GM13976 (cell line): ENCODE measurements at regions not wholly inside any gene's neighbourhood (a gene's known extent, or its start where the extent isn't known, plus 50 kb on each side); places are given as distances from the start of the nearest gene placed in this dataset.
"Not testable (repeated sequence)": the region's sequence is repeated elsewhere in the genome, so short reads cannot be mapped to it uniquely, and the experiment has no call there.

Source experiments
- DNase-seq: peaks from one replicate; pipeline ENCODE4 v3.0.0; 2012; ENCODE audit warnings: low spot score
- in situ Hi-C: fragments of 300-500 bp; cut with MboI; formaldehyde crosslinking; loops from one replicate; pipeline ENCODE4 v1.12.0; 2022; ENCODE audit warnings: low sequenced_read_pairs, mixed read lengths, inconsistent platforms; ENCODE audit not compliant: unreplicated experiment
- TF ChIP-seq, protein P1 (sequence below): IDR thresholded peaks from 2 replicates; pipeline ENCODE4 v1.5.1; 2012; ENCODE audit warnings: borderline replicate concordance, mild to moderate bottlenecking; ENCODE audit not compliant: insufficient read depth; ENCODE audit errors: extremely low read depth, missing control alignments, control extremely low read depth

DNA sequence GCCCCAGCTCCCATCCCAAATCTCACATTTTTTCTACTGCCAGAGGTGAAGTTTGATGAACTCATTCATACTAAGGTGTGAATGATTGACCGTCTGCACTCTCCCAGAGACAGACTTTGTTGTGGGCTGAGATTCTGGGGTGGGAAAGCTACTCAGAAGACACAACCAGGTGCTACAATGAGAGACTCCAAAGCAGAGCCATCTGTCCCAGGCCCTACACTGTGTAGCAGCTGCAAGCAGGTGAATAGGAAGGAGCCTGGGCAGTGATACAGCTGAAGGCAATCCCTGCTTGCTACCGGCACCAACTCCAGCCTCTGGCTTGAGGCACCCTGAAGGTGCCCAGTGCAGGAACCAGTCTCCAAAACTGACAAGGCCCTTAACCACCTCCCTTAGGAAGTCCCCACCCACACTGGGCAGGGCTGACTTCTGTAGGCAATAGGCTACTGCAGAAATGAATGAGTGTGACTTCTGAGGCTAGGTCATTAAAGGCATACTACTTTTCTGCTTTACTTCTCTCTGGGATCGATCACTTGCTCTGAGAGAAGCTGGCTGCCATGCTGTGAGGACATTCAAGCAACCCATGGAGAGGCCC is 79.7 kb upstream of the RUNX3 start:
- TF ChIP-seq, protein P1, sequence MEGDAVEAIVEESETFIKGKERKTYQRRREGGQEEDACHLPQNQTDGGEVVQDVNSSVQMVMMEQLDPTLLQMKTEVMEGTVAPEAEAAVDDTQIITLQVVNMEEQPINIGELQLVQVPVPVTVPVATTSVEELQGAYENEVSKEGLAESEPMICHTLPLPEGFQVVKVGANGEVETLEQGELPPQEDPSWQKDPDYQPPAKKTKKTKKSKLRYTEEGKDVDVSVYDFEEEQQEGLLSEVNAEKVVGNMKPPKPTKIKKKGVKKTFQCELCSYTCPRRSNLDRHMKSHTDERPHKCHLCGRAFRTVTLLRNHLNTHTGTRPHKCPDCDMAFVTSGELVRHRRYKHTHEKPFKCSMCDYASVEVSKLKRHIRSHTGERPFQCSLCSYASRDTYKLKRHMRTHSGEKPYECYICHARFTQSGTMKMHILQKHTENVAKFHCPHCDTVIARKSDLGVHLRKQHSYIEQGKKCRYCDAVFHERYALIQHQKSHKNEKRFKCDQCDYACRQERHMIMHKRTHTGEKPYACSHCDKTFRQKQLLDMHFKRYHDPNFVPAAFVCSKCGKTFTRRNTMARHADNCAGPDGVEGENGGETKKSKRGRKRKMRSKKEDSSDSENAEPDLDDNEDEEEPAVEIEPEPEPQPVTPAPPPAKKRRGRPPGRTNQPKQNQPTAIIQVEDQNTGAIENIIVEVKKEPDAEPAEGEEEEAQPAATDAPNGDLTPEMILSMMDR = no peak
- DNase-seq = no peak
- in situ Hi-C loops = no loop called here

DNA sequence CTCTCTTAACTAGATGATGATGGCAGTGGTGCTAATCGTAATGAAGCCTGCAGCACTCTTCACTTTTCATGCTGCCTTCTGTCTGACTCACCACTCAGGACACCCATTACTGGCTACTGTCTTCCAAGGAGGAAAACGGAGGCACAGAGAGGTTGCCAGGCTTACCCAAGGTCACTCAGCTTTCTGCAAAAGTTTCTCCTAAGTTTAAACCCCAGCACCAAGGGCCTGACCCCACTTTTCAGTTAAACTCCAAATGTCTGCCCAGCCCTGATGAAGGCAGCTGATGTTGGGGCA is 78.1 kb upstream of the RUNX3 start:
- no peak for DNase-seq
- TF ChIP-seq, protein P1 = no peak

DNA sequence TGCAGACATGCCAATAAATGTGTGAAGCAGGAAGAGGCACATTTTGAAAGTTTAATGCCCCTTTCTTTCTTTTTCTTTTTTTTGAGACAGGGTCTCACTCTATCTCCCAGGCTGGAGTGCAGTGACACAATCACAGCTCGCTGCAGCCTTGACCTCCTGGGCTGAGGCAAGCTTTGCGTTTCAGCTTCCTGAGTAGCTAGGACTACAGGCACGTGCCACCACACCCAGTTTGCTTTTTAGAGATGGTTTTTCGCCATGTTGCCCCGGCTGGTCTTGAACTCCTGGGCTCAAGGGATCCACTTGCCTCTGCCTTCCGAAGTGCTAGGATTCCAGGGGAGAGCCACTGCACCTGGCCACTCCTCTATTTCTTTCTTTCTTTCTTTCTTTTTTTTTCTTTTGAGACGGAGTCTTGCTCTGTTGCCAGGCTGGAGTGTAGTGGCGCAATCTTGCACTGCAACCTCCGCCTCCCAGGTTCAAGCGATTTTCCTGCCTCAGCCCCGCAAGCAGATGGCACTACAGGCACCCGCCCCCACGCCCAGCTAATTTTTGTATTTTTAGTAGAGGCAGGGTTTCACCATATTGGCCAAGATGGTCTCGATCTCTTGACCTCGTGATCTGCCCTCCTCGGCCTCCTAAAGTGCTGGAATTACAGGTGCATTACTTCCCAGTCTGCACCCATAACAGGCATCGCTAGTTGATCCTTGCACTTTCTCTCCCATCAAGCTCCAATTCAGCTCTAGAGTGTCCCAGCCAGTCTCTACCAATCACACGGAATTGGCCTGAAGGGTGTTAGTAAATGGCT is 77.5 kb upstream of the RUNX3 start:
- in situ Hi-C loops, DNase-seq: not testable (repeated sequence)

More for the DNA sequence above, 78.1 kb upstream of the RUNX3 start:
- in situ Hi-C loops = no loop called here

DNA sequence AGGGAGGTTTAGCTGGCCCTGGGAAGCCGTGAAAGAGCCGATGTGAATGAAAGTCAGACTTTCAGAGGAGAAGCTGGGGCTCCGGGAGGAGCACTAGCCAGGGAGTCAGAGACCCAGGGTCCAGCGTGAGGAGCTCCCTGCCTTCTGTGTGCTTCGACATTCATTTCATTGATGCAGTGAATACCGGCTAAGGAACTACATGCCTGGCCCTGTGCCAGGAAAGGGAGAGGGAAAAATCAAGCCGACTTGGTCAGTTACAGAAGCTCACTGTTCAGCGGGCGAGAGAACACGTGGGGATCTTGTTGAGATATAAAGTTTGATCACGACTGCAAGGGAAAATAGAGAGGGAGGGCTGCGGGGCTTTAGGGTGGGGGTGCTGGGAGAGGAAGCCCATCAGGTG is 76.7 kb upstream of the RUNX3 start:
- TF ChIP-seq, protein P1 = no peak
- DNase-seq = no peak
- in situ Hi-C loops = no loop called here

DNA sequence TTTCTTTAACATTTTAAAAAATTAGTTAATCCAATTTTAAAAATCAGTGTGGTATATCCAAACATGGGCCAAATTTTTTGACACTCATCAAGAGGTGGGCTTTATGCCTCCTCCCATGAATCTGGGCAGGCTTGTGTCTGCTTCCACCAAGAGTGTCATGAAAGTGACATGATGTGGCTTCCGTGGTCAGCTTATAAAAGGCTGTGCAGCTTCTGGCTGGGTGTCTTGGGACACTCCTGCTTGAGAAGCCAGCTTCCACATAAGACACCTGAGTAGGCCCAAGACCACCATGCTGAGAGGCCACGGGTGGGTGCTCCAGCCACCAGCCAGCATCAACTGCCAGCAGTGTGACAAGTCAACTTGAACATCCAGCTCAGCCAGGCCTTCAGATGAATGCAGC is 74.3 kb upstream of the RUNX3 start:
- DNase-seq = no peak

DNA sequence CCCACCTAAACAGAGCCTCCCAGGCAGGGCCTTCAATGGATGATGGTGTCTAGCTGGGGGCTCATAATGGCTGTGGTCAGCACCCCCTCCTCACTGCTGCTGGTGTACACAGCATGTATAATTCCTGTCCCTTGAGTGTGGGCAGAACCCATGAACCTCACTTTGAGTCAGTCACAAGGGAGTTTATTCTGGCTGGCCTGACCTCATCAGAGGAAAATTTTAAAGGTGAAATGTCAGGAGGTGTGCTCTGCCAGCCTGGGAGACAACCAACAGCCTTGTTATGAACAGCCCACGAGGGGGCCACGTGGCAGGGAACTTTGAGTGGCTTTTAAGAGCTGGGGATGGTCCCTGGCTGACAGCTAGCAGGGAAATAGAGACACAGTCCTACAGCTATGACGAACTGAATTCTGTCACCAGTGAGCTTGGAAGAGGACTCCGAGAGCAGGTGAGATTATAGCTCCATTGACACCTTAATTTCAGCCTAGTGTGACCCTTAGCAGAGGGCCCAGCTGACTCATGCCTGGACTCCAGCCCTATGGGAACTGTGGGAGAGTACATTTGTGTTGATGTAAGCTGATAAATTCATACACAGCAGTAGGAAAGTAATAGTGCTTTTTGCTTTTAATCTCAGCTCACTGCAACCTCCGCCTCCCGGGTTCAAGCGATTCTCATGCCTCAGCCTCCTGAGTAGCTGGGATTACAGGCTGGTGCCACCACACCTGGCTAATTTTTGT is 73.5 kb upstream of the RUNX3 start:
- in situ Hi-C loops = no loop called here
- TF ChIP-seq, protein P1 = no peak
- DNase-seq = no peak

More for the DNA sequence above, 74.3 kb upstream of the RUNX3 start:
- in situ Hi-C loops = no loop called here
- TF ChIP-seq, protein P1 = no peak

DNA sequence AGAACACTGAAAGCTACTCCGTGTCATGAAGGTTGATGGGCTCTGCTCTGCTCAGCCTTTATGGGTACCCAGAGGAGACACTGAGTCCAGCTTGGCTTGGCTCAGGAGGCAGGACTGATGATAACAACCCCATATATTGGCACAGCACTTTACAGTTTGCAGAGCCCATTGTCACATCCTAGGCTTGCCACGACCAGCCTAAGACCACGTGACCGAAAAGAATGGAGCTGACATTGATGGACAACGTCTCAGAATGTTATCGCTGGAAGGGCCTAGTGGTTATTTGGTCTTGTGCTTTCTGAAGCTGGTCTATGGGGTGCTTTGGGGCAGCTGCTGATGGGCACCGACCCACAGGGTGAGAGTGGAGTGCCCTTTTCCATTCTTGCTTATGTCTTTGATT is 72.9 kb upstream of the RUNX3 start:
- TF ChIP-seq, protein P1 = no peak
- in situ Hi-C loops = no loop called here
- DNase-seq = no peak
